Kidney (tissue), 13 donors: ENCODE measurements at regions not wholly inside any gene's neighbourhood (a gene's known extent, or its start where the extent isn't known, plus 50 kb on each side); places are given as distances from the start of the nearest gene placed in this dataset.

ENCODE experiments used
- DNase-seq, 5 donors: peaks; one replicate each; pipeline ENCODE4 v3.0.0-alpha.2; 2013 to 2020
- FAIRE-seq: peaks from 2 replicates; lab custom pipeline; 2012; peaks lifted over from hg19 to GRCh38; lab: Jason Lieb, UNC
- H3K27ac ChIP-seq, 2 donors: one replicate each; pipeline ENCODE4 v1.7.0; 2013; ENCODE audit warnings: low read depth in 2 of 2, low read length in 2 of 2, inconsistent platforms in 1 of 2
- H3K27me3 ChIP-seq: one replicate; pipeline ENCODE4 v1.7.1; 2013; ENCODE audit warnings: low read length, inconsistent platforms; ENCODE audit not compliant: control insufficient read depth, insufficient read depth
- H3K36me3 ChIP-seq, 3 donors: one replicate each; pipeline versions ENCODE4 v1.7.0 to v1.7.1; 2013; ENCODE audit warnings: low read length in 3 of 3, control low read depth in 1 of 3, inconsistent platforms in 1 of 3; ENCODE audit not compliant: insufficient read depth in 3 of 3, control insufficient read depth in 2 of 3
- H3K4me1 ChIP-seq, 3 donors: one replicate each; pipeline versions ENCODE4 v1.7.0 to v1.7.1; 2013; ENCODE audit warnings: low read length in 3 of 3, inconsistent platforms in 1 of 3, low read depth in 1 of 3; ENCODE audit not compliant: control insufficient read depth in 2 of 3, insufficient read depth in 2 of 3
- H3K4me3 ChIP-seq, 3 donors: one replicate each; pipeline versions ENCODE4 v1.7.0 to v1.8.1; 2013; ENCODE audit warnings: low read length in 3 of 3, control low read depth in 1 of 3, inconsistent platforms in 1 of 3
- H3K9ac ChIP-seq, 3 donors: one replicate each; pipeline versions ENCODE4 v1.7.0 to v1.7.1; 2013; ENCODE audit warnings: low read length in 3 of 3, control low read depth in 1 of 3, inconsistent platforms in 1 of 3
- H3K9me3 ChIP-seq, 3 donors: one replicate each; pipeline versions ENCODE4 v1.7.0 to v1.7.1; 2013; ENCODE audit warnings: low read length in 3 of 3, control low read depth in 1 of 3, inconsistent platforms in 1 of 3; ENCODE audit not compliant: control insufficient read depth in 2 of 3, insufficient read depth in 1 of 3
- intact Hi-C: fragments of 100-400 bp; cut with DNase I; formaldehyde crosslinking; loops from one replicate; pipeline ENCODE4 v1.11.1; 2022
- TF ChIP-seq, protein P1 (sequence below): IDR thresholded peaks from 3 replicates; pipeline ENCODE4 v1.5.1; 2012; ENCODE audit warnings: mild to moderate bottlenecking, moderate library complexity, borderline replicate concordance; ENCODE audit not compliant: insufficient read depth; ENCODE audit errors: extremely low read depth
- donor health status: control.
- donor health status: control.
- donor health status: control.
- donor health status: control.
- donor health status: control.
- donor health status: DM: yes; HTN: yes; CAD: no.
- donor health status: Normal renal cell carcinoma (clear cell type).

DNA sequence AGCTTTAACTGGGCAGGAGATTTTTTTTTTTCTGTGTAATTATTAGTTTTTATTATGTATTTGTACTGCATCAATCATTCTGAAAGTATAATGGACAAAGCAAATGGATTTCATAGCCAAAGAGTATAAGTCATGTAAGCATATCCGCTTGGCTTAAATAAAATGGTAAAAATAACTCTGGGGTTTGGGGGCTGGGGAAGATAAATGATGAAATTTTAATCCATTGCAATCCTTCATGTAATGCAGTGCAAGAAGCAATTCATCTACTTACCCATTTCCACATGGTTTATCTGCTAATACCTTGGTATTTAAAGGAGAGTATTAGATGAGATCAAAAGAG, 781.4 kb downstream of the QKI start:
- Histone ChIP-seq H3K4me1 (no peaks in the 10 kb centered on the region), H3K9me3 (no peaks in the 10 kb centered on the region), H3K9ac (no peak overlapping the region), H3K27ac (no peak overlapping the region), H3K4me3 (no peak overlapping the region), H3K36me3 (no peaks in the 10 kb centered on the region), H3K27me3 (no peaks in the 10 kb centered on the region)
- TF ChIP-seq, protein P1, sequence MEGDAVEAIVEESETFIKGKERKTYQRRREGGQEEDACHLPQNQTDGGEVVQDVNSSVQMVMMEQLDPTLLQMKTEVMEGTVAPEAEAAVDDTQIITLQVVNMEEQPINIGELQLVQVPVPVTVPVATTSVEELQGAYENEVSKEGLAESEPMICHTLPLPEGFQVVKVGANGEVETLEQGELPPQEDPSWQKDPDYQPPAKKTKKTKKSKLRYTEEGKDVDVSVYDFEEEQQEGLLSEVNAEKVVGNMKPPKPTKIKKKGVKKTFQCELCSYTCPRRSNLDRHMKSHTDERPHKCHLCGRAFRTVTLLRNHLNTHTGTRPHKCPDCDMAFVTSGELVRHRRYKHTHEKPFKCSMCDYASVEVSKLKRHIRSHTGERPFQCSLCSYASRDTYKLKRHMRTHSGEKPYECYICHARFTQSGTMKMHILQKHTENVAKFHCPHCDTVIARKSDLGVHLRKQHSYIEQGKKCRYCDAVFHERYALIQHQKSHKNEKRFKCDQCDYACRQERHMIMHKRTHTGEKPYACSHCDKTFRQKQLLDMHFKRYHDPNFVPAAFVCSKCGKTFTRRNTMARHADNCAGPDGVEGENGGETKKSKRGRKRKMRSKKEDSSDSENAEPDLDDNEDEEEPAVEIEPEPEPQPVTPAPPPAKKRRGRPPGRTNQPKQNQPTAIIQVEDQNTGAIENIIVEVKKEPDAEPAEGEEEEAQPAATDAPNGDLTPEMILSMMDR, result no peak
- intact Hi-C loops, result no loop called here
- no peak for FAIRE-seq
- DNase-seq, result no peak

GRCh38 chr6:164195278-164195941, 780.9 kb downstream of the QKI start:
- no peaks in the 10 kb centered on the region for H3K4me1 ChIP-seq
- H3K9ac ChIP-seq, result no peak overlapping the region
- no peak overlapping the region for H3K27ac ChIP-seq
- DNase-seq, result no peak
- TF ChIP-seq, protein P1, result no peak
- H3K9me3 ChIP-seq, result no peaks in the 10 kb centered on the region
- H3K27me3 ChIP-seq, result no peaks in the 10 kb centered on the region
- no peak for FAIRE-seq
- no peak overlapping the region for H3K4me3 ChIP-seq
- intact Hi-C loops, result no loop called here
- no peaks in the 10 kb centered on the region for H3K36me3 ChIP-seq

GRCh38 chr6:164188861-164189260, 774.3 kb downstream of the QKI start:
- no peak for FAIRE-seq
- intact Hi-C loops, result no loop called here
- Histone ChIP-seq H3K27me3 (no peaks in the 10 kb centered on the region), H3K4me3 (no peak overlapping the region), H3K9me3 (no peaks in the 10 kb centered on the region), H3K9ac (no peak overlapping the region), H3K4me1 (no peaks in the 10 kb centered on the region), H3K36me3 (no peaks in the 10 kb centered on the region), H3K27ac (no peak overlapping the region)
- TF ChIP-seq, protein P1, result no peak
- no peak for DNase-seq

DNA sequence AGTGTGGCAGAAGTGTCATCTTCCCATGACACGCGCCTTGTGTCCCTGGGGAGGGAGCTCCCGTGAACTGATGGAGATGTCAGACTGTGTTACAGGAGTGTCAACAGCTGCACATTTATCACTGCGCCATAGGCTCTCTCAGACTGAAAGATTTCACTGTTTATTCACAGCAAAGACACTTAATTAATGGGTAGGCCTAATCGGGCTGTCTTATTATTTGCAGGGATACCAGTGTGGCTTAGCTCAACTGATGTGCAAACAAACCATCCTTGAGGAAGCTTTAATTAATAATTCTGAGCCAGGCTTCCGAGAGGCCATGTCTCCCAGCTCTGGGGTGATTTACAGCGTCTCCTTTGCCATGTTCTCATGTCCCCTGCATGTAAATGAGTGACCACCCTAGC, 771.0 kb downstream of the QKI start:
- H3K9ac ChIP-seq, result no peak overlapping the region
- no peaks in the 10 kb centered on the region for H3K27me3 ChIP-seq
- H3K4me1 ChIP-seq, result no peaks in the 10 kb centered on the region
- H3K27ac ChIP-seq, result no peak overlapping the region
- H3K4me3 ChIP-seq, result no peak overlapping the region
- no peak for FAIRE-seq
- TF ChIP-seq, protein P1, result no peak
- no peaks in the 10 kb centered on the region for H3K36me3 ChIP-seq
- peak in 3 of 5 donors; percentile 32 to 56 (median 37) for DNase-seq
- intact Hi-C loops, result no loop called here
- H3K9me3 ChIP-seq, result no peaks in the 10 kb centered on the region
